GM18858 (cell line): ENCODE measurements at regions not wholly inside any gene's neighbourhood (a gene's known extent, or its start where the extent isn't known, plus 50 kb on each side); places are given as distances from the start of the nearest gene placed in this dataset.

Experiments
- ATAC-seq: cut with Tn5 transposase; IDR thresholded peaks from one replicate; pipeline ENCODE4 v1.9.1; 2021; ENCODE audit not compliant: unreplicated experiment

GRCh38 chr21:28669971-28670653 lies 322.6 kb downstream of the LTN1 start:
- ATAC-seq, result no peak

- no peak for ATAC-seq
Measured at GRCh38 chr21:28669321-28669720, 323.4 kb downstream of the LTN1 start.

GRCh38 chr21:28663754-28664153 lies 328.9 kb downstream of the LTN1 start:
- ATAC-seq, result no peak

- no peak for ATAC-seq
Measured at GRCh38 chr21:28663111-28663693, 329.5 kb downstream of the LTN1 start.

GRCh38 chr21:28657566-28657965 lies 335.1 kb downstream of the LTN1 start:
- ATAC-seq, result no peak

GRCh38 chr21:28655471-28655870 lies 337.2 kb downstream of the LTN1 start:
- ATAC-seq, result no peak

GRCh38 chr21:28654406-28654805 lies 338.3 kb downstream of the LTN1 start:
- no peak for ATAC-seq

GRCh38 chr21:28644762-28645161 lies 347.9 kb downstream of the LTN1 start:
- no peak for ATAC-seq

- ATAC-seq, result no peak
Measured at GRCh38 chr21:28642891-28643290, 349.8 kb downstream of the LTN1 start.

- no peak for ATAC-seq
Measured at GRCh38 chr21:28641731-28642130, 350.9 kb downstream of the LTN1 start.

GRCh38 chr21:28640326-28640725 lies 352.4 kb downstream of the LTN1 start:
- ATAC-seq, result no peak

GRCh38 chr21:28639737-28640136 lies 352.9 kb downstream of the LTN1 start:
- ATAC-seq, result no peak

GRCh38 chr21:28636752-28637691 lies 355.7 kb downstream of the LTN1 start:
- no peak for ATAC-seq

- ATAC-seq, result no peak
Measured at GRCh38 chr21:28635541-28635940, 357.1 kb downstream of the LTN1 start.

GRCh38 chr21:28633839-28634555 lies 358.7 kb downstream of the LTN1 start:
- no peak for ATAC-seq

GRCh38 chr21:28632755-28633408 lies 359.8 kb downstream of the LTN1 start:
- no peak for ATAC-seq

- no peak for ATAC-seq
Measured at GRCh38 chr21:28627691-28628090, 365.0 kb downstream of the LTN1 start.

GRCh38 chr21:28627261-28627660 lies 365.4 kb downstream of the LTN1 start:
- ATAC-seq, result no peak

- ATAC-seq, result no peak
Measured at GRCh38 chr21:28624626-28625025, 368.1 kb downstream of the LTN1 start.

GRCh38 chr21:28617300-28617699 lies 375.4 kb downstream of the LTN1 start:
- ATAC-seq, result no peak

GRCh38 chr21:28615276-28615675 lies 377.4 kb downstream of the LTN1 start:
- ATAC-seq, result no peak
